ENCODE measurements at regions not wholly inside any gene's neighbourhood (a gene's known extent, or its start where the extent isn't known, plus 50 kb on each side); places are given as distances from the start of the nearest gene placed in this dataset.
A peak's percentile ranks its signal among the peaks of the same experiment; 100 is the strongest.

DNA sequence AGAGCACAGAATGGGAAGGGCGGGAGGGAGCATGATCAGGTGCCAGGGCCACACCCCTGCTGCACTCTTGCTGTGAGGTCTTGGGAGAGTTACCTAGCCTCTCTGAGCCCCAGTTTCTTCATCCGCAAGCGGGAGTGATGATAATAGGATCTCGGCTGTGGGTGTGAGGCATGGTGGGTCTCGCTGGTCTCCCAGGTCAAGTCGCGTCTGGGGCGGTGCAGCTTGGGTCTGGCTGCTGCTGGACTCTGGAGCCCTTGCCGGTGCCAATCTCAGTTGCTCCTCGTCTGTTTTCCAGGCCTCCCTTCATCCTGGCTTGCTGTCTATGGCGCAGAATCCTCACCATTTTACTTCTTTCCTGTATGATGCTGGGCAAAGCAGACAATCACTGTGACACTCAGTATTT is 130.3 kb upstream of the RAB12 start:
- DNase-seq (ENCODE audit: low read depth, low spot score): no peak
- TF ChIP-seq, protein P1, sequence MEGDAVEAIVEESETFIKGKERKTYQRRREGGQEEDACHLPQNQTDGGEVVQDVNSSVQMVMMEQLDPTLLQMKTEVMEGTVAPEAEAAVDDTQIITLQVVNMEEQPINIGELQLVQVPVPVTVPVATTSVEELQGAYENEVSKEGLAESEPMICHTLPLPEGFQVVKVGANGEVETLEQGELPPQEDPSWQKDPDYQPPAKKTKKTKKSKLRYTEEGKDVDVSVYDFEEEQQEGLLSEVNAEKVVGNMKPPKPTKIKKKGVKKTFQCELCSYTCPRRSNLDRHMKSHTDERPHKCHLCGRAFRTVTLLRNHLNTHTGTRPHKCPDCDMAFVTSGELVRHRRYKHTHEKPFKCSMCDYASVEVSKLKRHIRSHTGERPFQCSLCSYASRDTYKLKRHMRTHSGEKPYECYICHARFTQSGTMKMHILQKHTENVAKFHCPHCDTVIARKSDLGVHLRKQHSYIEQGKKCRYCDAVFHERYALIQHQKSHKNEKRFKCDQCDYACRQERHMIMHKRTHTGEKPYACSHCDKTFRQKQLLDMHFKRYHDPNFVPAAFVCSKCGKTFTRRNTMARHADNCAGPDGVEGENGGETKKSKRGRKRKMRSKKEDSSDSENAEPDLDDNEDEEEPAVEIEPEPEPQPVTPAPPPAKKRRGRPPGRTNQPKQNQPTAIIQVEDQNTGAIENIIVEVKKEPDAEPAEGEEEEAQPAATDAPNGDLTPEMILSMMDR (IDR thresholded peaks at IDR 0.05; ENCODE audit: low read depth, low read length): no peak
- in situ Hi-C loops (cut with HindIII; ENCODE audit: low sequenced_read_pairs): no loop called here
- H3K4me3 ChIP-seq (ENCODE audit: low read depth, low read length): no peak overlapping the region

DNA sequence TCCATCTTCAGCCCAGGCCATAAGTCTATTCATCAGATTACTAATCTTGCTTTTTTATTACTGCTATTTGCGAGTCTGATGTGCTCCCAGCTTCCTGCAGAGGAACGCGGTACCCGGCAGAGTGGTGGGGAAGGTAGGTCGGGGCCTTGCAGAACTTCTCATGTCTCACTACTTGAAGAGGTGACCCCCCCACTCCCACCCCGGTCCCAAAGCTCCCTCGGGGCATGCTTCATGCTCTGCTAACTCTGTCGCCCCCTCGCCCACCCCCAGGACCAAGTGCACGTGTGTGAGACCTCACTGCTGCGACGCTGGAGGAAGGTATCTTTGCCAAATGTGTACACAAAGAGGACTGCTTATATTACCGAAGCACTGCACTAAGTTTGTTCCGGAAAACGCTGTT is 129.4 kb upstream of the RAB12 start:
- no peak overlapping the region for H3K4me3 ChIP-seq (ENCODE audit: low read depth, low read length)
- TF ChIP-seq, protein P1 (IDR thresholded peaks at IDR 0.05; ENCODE audit: low read depth, low read length): no peak
- no peak for DNase-seq (ENCODE audit: low read depth, low spot score)
- in situ Hi-C loops (cut with HindIII; ENCODE audit: low sequenced_read_pairs): no loop called here

DNA sequence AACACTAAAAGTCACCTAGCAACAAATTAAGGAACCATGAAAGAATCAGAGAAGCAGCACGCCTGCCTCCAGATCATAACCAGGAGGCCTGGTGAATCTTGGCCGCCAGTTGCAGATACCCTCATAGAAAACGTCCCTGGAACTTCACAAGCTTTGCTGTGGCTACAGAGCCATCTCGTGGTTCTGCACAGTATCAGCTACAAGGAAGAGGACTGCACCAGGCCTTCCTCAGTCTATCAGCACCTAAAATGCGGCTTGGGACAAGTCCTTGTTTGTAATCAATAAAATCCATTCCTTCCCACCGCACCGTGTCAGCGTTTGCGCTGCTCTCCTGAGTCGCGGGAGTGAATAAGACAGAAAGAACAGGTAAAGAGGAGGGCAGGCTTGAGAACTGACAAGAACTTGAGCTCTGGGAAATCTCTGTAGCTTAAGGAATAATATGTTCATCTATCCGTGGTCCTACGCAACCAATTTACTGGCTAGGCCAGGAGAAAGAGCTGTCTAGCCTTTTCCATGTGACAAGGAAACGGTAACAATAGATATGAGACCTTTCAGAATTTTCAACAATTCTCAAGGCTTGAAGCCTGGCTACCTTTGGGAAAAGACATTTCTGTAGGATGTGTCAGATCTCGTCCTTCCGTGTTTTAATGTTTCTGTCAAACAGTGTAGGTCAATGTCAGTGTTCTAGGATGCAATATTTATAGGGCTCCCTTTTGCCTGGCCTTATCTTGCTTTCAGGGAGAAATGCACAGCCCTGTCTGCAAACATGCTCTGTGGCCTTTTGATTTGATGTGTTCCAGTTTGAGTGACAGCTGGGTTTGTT is 128.5 kb upstream of the RAB12 start:
- TF ChIP-seq, protein P1 (IDR thresholded peaks at IDR 0.05; ENCODE audit: low read depth, low read length): peak; percentile 77
- peak; percentile 74 for DNase-seq (ENCODE audit: low read depth, low spot score)
- no peak overlapping the region for H3K4me3 ChIP-seq (ENCODE audit: low read depth, low read length)
- in situ Hi-C loops (cut with HindIII; ENCODE audit: low sequenced_read_pairs): no loop called here

DNA sequence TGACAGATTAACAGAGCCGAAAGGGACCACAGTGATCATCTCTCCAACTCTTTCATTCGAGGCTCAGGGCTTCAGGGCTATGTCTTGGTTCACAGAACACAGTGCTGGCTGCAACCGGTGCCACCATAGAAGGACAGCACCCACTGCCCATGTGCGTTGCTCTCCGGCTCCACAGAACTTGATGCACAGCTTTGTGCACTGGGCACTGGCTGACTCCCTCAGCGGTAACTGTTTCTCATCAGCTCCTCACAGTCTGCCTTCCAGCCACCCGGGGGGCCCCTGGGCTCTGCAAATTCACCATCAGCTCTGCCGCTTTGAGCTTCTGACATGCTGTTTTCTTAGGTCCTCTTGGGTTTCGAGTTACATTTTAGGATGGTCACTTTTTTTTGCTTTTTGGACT is 124.3 kb upstream of the RAB12 start:
- in situ Hi-C loops (cut with HindIII; ENCODE audit: low sequenced_read_pairs): no loop called here
- TF ChIP-seq, protein P1 (IDR thresholded peaks at IDR 0.05; ENCODE audit: low read depth, low read length): no peak
- H3K4me3 ChIP-seq (ENCODE audit: low read depth, low read length): no peak overlapping the region
- no peak for DNase-seq (ENCODE audit: low read depth, low spot score)

DNA sequence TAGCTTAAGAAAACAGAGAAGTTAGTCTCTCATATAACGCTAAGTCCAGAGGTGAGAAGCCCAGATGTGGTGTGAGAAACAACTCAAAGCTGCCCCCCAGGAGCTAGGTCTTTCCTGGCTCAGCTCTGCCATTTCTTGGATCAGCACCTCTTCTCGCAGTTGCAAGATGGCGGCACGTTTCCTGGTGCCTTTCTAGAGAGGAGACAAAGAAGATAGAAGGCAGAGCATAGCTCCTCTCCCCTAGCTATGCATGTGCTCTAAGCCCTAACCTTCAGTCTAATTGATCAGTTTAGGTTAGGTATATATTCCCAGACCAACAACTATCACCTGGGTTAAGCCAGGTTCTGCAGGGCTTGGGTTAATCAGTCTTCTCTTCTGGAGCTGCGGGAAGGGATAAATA is 119.5 kb upstream of the RAB12 start:
- TF ChIP-seq, protein P1 (IDR thresholded peaks at IDR 0.05; ENCODE audit: low read depth, low read length): no peak
- in situ Hi-C loops (cut with HindIII; ENCODE audit: low sequenced_read_pairs): no loop called here
- DNase-seq (ENCODE audit: low read depth, low spot score): no peak
- no peak overlapping the region for H3K4me3 ChIP-seq (ENCODE audit: low read depth, low read length)

DNA sequence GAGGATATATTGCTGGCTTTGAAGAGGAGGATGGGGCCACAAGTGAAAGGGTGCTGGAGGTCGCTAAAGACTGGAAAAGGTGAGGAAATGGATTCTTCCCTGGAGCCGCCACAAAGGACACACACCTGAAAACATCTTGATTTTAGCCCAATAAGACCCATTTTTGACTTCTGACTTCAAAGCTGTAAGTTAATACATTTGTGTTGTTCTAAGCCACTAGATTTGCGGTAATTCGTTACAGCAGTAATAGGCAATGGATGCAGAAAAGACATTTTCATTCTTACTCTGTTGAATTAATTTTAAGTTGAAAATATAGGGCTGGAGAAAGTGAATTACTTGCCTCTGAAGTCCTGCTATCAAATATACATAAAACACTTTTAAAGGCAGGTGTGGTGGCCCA is 117.7 kb upstream of the RAB12 start:
- in situ Hi-C loops (cut with HindIII; ENCODE audit: low sequenced_read_pairs): no loop called here
- TF ChIP-seq, protein P1 (IDR thresholded peaks at IDR 0.05; ENCODE audit: low read depth, low read length): no peak
- H3K4me3 ChIP-seq (ENCODE audit: low read depth, low read length): no peak overlapping the region
- no peak for DNase-seq (ENCODE audit: low read depth, low spot score)

Data from astrocyte of the spinal cord (primary cell).